Fibroblast of lung (primary cell): ENCODE measurements at regions not wholly inside any gene's neighbourhood (a gene's known extent, or its start where the extent isn't known, plus 50 kb on each side); places are given as distances from the start of the nearest gene placed in this dataset.

Source experiments
- CTCF ChIP-seq, 2 donors: IDR thresholded peaks in 1 of 2; conservative IDR thresholded peaks in 1 of 2; 1 replicate in 1 of 2; 2 replicates in 1 of 2; pipeline ENCODE4 v1.5.1; 2011 to 2012; ENCODE audit warnings: low read length in 2 of 2, control low read depth in 1 of 2, inconsistent platforms in 1 of 2, low read depth in 1 of 2, mild to moderate bottlenecking in 1 of 2
- EZH2 ChIP-seq: IDR thresholded peaks from 2 replicates; pipeline ENCODE4 v1.5.1; 2012; ENCODE audit warnings: low read length, control low read depth, mild to moderate bottlenecking; ENCODE audit errors: missing control alignments

- no peak for TF ChIP-seq CTCF (conservative IDR thresholded peaks at IDR 0.05 in 1 of 2, IDR thresholded peaks at IDR 0.05 in 1 of 2; ENCODE audit: low read depth in 1 of 2, low read length in 2 of 2)
- no peak for TF ChIP-seq EZH2
Observed at GRCh38 chr5:9801908-9802307, 171.8 kb upstream of the TAS2R1 start.
